Kidney glomerular epithelial cell (primary cell): ENCODE measurements at regions not wholly inside any gene's neighbourhood (a gene's known extent, or its start where the extent isn't known, plus 50 kb on each side); places are given as distances from the start of the nearest gene placed in this dataset.

Source experiments
- DNase-seq: peaks from one replicate; lab custom pipeline; 2025; lab: John Stamatoyannopoulos, UW

- DNase-seq: no peak
These were observed 240.2 kb upstream of the F9 start for GRCh38 chrX:139290310-139290709.

DNA sequence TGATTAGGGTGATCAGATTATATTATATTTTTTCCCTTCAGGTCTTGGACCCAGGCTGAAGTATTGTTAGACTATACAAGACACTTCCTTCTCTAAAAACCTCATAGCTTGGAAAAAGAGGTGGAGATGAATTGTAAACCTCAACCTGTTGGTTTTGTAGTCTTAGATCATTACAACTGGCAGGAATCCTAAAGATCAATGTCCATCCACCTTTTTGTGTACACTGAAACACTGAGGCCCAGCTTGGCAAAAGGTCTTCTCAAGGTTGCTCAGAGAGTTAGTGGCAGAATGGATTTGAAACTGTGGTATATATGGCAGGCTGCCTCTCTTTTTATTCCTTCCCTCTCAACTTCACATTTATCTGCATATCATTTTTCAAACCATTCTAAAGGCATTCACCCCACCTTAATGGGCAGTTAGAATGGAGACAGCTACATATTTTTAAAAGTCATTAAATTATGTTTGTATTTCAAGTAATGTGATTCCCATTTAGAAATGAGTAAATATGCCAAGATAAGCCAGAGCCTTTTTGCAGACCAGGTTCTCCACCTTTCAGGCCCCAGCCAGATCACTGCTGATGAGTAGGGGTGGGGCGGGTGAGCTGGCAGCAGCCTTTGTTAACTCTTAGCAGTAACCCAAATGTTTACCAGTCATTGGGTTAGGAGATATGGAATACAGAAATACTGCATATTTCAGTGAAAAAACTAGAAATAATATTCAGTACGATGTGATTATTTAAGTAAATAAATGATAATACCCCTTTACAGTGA, 243.2 kb upstream of the F9 start:
- no peak for DNase-seq

DNA sequence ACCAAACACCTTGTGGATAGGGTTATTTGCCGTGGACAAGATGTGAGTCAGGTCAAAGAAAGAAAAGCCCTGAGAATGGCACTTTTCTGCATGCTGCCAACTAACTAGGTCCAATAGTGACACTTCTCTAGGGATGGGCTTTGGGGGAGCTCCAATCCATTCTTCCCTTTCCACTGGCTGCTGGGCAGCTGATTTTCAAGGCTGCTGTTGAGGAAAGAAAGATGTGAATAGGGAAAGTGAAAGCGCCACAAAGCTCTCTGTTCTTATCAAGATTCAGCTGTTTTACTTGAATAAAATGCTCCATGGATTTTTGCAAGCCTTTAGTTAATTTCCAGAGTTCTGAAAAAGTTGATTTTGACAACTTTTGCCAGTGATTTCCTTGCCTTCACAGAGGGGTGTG, 244.2 kb upstream of the F9 start:
- DNase-seq: no peak

DNA sequence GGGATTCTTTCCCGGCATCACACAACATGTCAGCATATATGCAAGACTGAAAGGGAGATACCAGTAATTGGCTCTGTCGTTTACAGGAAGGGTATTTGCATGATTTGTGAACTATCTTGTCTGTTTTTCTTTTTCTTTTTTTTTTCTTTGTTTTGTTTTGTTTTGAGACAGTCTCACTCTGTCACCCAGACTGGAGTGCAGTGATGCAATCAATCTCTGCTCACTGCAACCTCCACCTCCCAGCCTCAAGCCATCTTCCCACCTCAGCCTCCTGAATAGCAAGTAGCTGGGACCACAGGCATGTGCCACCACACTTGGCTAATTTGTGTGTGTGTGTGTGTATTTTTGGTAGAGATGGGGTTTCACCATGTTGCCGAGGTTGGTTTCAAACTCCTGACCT, 262.7 kb upstream of the F9 start:
- DNase-seq: no peak

- peak; percentile 3 for DNase-seq
These were observed 284.2 kb upstream of the F9 start for GRCh38 chrX:139246295-139246694.

- DNase-seq: no peak
These were observed 293.4 kb upstream of the F9 start for GRCh38 chrX:139237141-139237540.

GRCh38 chrX:139234898-139235297, 295.6 kb upstream of the F9 start:
- no peak for DNase-seq

GRCh38 chrX:139224953-139225665, 305.4 kb upstream of the F9 start:
- DNase-seq: no peak

DNA sequence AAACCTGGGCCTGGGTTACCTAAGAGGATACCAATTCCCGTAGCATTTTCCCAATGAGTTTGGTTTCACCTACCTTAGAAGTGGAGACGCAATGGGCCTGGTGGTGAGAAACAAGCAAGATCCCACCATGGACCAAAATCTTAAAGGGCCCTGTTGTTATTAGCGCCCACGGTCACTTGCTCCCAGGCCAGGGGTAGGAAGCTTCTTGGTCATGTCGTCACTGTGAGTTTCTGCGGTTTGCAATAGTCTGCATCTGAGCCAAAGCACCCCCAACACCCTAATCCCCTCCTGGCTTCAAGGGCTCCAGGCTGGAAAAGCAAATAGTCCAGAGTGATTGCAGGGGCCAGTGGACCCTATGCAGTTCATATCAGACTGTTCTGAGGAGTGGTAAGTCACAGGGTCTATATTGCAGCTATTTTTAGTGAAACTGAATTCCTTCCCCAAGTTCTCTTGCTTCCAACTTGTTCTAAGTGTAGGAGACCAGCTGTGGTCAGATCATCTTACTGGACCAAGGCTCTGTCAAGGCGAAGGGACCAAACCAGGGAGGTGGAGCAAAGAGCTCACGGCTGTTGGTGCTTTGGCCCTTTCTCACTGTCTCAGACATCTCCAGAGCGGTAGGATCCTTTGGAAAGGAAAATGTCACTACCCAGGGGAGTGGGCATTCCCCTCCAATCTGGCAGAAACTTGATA, 307.9 kb upstream of the F9 start:
- no peak for DNase-seq

GRCh38 chrX:139213241-139213709, 317.3 kb upstream of the F9 start:
- DNase-seq: no peak

DNA sequence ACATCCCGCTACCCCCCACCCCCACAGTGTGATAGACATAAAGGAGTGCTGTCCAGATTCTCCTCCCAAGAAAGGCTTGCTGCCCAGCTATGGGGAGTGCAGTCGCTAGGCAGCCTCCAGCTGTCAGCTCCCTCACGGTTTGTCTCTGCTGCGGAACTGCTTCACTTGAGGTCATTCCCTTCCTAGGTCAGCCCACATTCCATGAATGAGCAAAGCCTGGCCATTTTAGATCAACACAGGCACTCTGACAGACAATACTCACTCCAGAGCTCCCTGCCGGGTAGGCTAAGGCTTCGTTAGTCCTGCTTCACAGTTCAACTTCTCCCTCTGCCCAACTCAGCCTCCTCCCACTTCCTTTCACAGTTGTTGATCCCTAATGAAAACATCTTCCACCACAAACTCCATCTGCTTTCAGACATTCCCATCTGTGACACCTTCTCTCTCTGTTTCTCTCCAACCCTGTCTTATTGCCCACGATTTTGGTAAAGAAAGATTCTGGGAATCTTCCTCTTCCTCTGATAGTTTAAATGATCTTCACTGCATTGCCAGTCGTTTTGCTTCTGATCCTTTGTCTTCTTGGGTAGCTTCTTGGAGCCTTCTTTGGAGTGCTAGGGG, 318.9 kb upstream of the F9 start:
- DNase-seq: no peak

- DNase-seq: no peak
These were observed 321.2 kb upstream of the F9 start for GRCh38 chrX:139209342-139209741.

GRCh38 chrX:139207655-139208054, 322.9 kb upstream of the F9 start:
- DNase-seq: no peak

DNA sequence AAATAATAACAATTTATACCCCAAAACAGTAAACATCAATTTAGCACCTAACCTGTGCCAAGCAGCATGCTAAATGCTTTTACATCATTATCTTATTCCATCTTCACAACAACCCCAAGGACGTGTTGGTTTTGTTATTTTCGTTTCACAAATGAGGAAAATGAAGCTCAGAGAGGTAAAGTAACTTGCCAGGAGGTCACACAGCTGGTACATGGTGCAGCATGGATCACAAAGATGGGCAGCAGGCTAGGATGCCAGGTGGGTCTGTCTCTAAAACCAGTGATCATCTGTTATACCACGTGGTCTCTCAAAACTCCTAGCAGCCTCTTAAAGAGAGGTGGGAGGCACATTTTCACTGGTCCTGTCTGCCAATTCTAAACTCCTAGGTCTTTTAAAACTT, 323.6 kb upstream of the F9 start:
- DNase-seq: no peak

- DNase-seq: no peak
These were observed 325.5 kb upstream of the F9 start for GRCh38 chrX:139204898-139205667.

- no peak for DNase-seq
These were observed 326.0 kb upstream of the F9 start for GRCh38 chrX:139204571-139204897.

GRCh38 chrX:139203651-139204570, 326.6 kb upstream of the F9 start:
- DNase-seq: no peak

DNA sequence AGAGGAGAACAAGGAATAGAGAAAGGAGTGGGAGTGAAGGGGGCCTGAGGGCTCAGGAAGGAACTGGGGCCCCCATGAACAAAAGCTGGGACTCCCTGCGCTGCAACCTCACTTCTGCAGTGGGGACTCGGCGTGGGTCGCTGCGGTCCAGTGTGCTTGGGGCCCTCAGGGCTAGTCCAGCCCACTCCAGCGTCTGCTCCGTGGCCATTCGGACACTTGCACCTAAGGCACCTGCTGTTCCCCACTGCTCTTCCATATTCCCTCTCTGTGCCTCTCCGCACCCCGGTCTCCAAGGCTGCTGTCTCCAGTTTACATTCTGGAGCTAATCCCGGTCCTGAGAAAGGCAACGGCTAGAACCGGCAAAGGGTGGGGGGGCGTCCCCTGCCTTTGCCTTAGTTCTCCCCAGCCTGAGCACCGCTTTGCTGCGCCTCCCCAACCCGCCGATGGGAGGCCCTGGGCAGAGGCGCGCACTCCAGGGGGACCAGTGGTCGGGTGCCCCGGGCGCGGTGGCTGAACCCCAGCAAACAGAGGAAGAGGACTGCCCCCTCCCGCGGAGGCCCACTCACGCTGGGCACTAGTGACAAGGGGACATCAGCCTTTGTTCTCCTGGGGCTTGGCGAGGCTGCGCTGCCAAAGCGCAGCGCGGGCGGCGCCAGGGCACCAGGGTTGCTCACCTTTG, 327.7 kb upstream of the F9 start:
- no peak for DNase-seq

GRCh38 chrX:139201924-139202323, 328.6 kb upstream of the F9 start:
- no peak for DNase-seq

GRCh38 chrX:139200793-139201192, 329.7 kb upstream of the F9 start:
- DNase-seq: no peak
